ENCODE measurements at regions not wholly inside any gene's neighbourhood (a gene's known extent, or its start where the extent isn't known, plus 50 kb on each side); places are given as distances from the start of the nearest gene placed in this dataset.

DNA sequence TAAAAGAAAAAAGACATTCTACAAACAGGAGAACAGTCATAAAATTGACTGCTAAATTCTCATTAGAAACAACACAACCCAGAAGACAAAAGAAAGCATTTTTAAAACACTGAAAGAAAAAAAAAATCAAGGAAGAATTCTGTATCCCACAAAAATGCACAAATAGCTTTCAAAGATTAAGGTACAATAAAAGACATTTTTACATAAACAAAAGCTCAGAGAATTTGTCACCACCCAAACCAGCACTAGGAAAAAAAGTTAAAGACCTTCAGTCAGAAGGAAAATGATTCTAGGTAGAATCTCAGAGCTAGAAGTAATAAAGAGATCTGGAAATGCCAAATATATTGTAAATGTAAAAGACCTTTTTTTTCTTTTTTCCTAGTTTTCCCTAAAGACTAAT, 252.4 kb downstream of the CLIC5 start:
- TF ChIP-seq, protein P1, sequence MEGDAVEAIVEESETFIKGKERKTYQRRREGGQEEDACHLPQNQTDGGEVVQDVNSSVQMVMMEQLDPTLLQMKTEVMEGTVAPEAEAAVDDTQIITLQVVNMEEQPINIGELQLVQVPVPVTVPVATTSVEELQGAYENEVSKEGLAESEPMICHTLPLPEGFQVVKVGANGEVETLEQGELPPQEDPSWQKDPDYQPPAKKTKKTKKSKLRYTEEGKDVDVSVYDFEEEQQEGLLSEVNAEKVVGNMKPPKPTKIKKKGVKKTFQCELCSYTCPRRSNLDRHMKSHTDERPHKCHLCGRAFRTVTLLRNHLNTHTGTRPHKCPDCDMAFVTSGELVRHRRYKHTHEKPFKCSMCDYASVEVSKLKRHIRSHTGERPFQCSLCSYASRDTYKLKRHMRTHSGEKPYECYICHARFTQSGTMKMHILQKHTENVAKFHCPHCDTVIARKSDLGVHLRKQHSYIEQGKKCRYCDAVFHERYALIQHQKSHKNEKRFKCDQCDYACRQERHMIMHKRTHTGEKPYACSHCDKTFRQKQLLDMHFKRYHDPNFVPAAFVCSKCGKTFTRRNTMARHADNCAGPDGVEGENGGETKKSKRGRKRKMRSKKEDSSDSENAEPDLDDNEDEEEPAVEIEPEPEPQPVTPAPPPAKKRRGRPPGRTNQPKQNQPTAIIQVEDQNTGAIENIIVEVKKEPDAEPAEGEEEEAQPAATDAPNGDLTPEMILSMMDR (IDR thresholded peaks at IDR 0.05), result no peak
- TF ChIP-seq POLR2A (IDR thresholded peaks at IDR 0.05) (no peak), POLR2AphosphoS5 (IDR thresholded peaks at IDR 0.05) (no peak)

Data from sigmoid colon (tissue), 4 donors.